Iris pigment epithelial cell (primary cell): ENCODE measurements at regions not wholly inside any gene's neighbourhood (a gene's known extent, or its start where the extent isn't known, plus 50 kb on each side); places are given as distances from the start of the nearest gene placed in this dataset.
"Not testable (repeated sequence)": the region's sequence is repeated elsewhere in the genome, so short reads cannot be mapped to it uniquely, and the experiment has no call there.

Experiments used
- DNase-seq: peaks from one replicate; pipeline ENCODE4 v3.0.0-alpha.2; 2011; ENCODE audit warnings: low read depth

DNA sequence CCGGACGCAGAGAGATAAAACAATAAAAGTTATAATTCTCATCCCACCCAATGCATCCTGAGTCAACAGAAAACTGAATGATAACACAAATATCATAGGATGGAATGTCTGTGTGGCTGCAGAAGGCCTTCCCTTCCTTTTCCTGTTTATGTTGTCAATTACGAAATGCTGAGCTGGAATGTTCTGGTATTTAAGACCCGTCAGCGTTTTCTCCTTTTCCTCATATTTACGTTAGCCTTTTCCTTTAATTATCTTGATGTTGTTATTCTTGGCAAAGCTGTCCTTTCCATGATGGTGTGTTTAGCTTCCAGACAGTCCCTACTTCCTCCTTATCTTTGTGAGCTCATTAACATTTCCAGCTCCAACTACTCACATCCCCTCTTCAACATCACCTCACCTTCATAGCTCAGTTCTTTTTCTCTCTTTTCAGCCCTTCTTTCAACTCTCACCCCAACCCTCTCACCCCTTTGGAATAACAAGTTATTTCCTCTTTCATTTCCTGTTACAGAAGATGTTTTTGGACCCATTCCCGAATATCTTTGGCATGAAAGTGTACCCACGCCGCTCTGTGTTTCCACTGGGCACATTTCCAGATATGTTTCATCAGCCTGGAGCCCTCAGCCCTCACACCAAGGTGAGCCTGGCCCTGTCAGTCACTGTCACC is 221.6 kb downstream of the NR2F1-AS1 start:
- DNase-seq: peak; percentile 97

DNA sequence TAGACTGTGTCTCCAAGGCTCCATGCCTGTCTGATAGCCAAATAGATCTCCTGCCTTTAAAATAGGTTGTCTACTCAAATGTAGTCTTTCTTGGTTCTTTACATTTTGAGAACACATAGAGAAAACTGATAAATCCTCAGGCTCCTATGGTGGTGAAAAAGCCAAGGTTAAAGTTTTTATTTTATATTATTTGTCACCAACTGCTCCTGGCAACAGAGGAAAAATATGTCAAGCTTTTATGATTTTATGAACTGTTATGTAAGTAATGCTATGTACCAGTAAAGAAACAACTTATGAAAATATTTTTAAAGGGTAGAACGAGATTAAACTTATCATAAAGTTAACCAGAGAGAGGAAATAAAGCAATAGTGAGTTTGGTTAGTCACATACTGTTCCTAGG is 222.8 kb downstream of the NR2F1-AS1 start:
- DNase-seq: no peak

DNA sequence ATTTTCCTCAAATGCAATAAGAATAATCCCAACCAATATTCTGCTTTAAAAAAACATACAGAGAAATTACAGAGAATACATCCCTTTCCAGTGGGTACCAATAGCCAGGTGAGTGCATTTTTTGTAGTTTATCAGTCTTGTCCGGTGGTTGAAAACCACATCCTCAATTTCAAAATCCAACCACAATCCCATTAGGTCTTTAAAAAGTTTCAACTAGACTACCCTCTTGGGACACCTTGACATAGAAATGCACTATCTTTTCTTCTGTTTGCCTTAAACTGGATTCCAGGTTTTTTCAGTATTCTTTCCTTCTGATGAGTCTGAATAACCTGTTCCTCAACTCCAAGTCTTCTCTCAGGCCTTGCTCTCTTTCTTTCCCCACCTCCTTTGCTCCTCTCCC is 223.3 kb downstream of the NR2F1-AS1 start:
- no peak for DNase-seq

DNA sequence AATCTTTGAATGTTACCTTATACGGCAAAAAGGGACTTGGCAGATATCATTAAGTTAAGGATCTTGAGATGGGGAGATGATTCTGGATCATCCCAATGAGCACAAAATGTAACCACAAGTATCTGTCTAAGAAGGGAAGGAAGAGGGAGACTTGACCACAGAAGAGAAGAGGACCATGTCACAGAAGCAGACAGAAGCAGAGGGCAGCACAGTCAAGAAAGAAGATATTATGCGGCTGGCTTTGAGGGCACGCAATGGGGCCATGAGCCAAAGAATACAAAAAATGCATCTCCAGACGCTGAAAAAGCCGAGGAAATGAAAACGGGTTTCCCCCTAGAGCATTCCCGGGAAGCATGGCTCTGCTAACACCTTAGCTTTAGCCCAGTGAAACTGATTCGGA is 225.3 kb downstream of the NR2F1-AS1 start:
- no peak for DNase-seq

DNA sequence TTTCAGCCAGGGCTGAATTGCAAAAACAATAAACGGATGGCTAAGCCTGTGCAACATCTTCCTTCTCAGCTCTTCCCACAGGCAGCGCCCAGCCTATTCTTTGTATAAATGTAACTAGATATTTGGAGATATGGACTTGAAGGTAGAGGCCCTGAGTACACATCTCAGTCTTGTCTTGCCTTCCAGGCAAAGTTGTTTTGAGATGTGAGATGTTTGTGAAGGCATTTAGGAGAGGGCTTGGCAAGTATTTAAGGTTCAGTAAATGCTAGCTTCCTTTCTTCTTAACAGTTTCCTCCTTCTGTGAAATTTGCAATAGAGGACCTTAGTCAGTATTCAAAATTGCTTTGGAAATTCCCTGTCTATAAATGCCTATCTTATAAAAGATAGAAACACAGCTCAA is 228.8 kb downstream of the NR2F1-AS1 start:
- no peak for DNase-seq

DNA sequence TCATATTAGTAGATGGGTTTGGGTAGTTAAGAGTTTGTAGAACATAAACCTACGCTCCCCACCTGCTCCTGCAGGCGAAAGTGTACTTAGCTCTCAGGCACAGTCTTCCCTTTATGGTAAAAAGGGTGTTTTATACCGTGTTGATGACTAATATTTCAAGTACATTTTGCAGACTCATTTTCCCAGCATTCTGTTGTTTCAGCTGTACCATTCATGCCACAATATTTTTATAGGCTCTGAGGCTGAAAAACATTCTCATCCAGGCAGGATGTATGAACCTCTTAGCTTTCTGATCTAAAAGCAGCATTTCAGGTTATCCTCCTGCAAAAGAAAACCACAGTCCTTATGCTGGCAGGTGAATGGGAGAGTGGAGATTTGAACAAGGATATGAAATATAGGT is 231.4 kb downstream of the NR2F1-AS1 start:
- DNase-seq: peak; percentile 82

- no peak for DNase-seq
Measured at GRCh38 chr5:93348231-93348630, 232.8 kb downstream of the NR2F1-AS1 start.

GRCh38 chr5:93346850-93347249 is 234.2 kb downstream of the NR2F1-AS1 start:
- not testable (repeated sequence) for DNase-seq

- DNase-seq: no peak
Measured at GRCh38 chr5:93346301-93346700, 234.7 kb downstream of the NR2F1-AS1 start.

DNA sequence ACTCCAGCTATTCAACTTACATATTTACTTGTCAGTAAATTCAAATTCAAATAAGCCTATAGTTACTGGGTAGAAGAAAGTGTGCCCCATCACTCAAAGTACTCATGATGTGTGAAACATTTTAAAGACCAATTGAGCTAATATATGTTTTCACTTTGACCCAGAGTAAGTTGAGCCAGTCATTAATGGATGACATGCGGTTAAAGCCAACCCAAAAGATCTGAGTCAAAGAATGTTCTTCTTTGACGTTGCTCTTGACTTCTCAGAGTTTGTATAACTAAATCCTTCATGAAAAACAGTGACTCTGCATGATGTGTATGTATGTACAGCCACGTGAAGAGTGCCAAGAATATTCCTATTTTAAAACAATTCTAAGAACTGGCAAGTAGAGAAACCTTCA is 237.4 kb downstream of the NR2F1-AS1 start:
- DNase-seq: peak; percentile 54

DNA sequence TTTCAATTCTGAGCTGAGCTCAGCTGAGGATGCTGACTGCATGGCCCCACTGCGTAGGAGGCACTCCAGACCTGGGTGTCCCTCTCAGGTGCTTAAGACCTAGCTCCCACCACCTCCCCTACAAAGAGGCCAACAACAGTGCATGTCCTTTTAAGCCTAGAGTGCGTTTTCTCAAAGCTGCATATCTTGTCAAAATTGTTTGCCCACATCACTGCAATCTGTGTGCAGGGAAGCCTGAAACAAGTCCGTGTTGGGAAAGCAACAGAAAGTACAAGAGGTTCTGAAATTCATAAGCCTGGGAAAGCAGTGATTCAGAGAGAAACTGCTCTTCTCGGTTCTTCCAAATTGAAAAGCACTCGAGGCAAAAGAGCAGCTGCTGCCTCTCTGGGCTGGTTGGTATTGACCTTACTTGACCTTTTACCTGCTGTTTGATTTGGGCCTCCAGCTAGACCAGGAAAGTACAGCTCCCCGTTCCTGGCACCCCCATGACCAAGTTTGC is 238.4 kb downstream of the NR2F1-AS1 start:
- DNase-seq: peak; percentile 40

GRCh38 chr5:93340881-93341280 is 240.1 kb downstream of the NR2F1-AS1 start:
- DNase-seq: peak; percentile 60

GRCh38 chr5:93337138-93337537 is 243.9 kb downstream of the NR2F1-AS1 start:
- DNase-seq: no peak

- no peak for DNase-seq
Measured at GRCh38 chr5:93336330-93337110, 244.5 kb downstream of the NR2F1-AS1 start.

DNA sequence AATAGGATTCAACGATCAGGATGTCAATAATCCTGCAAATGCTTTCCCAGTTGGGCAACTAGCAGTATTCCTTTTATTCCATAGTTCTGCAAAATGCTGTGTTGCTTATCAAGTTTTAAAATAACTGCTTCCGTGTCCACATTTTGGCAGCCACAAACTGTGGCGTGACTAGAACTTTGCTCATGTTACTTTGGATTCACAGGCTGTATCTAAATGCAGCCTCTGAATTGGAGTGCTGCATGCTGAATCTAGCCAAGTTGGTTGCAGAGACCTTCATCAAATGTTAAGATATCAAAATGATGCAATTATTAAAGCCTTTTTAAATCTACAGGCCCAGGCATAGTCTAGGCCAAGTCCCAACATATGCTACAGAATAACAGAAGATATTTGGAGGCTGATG is 249.2 kb downstream of the NR2F1-AS1 start:
- DNase-seq: no peak

- DNase-seq: no peak
Measured at GRCh38 chr5:93331241-93331640, 249.8 kb downstream of the NR2F1-AS1 start.

GRCh38 chr5:93330506-93330905 is 250.5 kb downstream of the NR2F1-AS1 start:
- DNase-seq: peak; percentile 47

DNA sequence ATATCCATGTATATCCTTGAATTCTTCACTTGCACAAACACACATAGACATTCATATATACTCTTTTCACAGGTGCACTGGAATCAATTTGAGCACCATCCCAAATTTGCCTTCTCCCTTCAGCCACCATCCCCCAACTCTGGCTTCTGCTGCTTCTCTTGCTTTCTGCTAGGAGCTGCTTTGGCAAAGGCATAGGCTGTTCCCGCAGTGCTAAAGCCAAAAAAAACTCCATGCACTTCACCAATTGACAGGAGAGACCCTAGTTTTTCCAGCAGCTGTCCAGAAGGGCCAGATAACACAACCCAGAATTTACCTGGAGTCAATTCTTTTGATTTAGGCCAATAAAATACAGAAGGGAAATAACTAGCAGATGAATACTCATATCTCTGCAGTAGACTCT is 251.3 kb downstream of the NR2F1-AS1 start:
- DNase-seq: no peak

GRCh38 chr5:93328833-93329232 is 252.2 kb downstream of the NR2F1-AS1 start:
- DNase-seq: no peak

DNA sequence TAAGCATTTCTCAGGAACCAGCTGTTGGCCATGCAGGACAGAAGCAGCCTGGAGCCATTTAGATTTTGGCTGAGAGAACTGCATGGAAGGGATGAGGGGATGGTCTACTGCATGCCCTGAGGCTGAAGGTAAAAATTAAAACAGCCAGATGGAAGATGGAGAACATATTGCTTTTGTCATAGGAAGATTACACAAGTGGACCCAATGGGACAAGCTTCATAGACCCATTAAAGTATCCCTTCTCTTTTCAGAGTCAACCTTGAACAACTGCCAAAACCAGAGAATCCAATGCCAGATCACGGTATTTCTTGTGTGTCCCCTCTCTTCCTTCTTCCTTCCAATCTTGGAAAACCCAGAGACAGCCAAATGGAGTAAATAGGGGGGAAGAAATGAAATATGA is 253.4 kb downstream of the NR2F1-AS1 start:
- no peak for DNase-seq

DNA sequence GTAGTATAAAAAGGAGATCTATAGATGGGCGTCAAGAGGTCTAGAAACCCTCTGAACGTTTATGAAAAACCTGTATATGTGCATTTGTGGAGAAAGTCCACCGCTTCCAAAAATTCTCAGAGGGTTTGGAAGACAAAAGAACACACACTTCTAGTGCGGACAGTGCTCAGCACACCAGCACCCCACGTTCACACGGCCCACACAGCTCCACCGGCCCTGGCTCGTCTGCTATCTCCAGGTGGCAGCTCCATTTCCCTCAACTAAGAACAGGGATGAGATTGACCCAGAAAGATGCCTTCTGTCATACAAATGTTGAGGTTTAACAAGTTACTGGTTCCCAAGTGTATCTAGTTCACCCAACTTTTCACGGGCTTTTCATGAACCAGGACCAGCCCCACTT is 255.1 kb downstream of the NR2F1-AS1 start:
- DNase-seq: no peak

GRCh38 chr5:93322974-93323860 is 257.8 kb downstream of the NR2F1-AS1 start:
- no peak for DNase-seq
